ENCODE measurements at regions not wholly inside any gene's neighbourhood (a gene's known extent, or its start where the extent isn't known, plus 50 kb on each side); places are given as distances from the start of the nearest gene placed in this dataset.
"Not testable (repeated sequence)": the region's sequence is repeated elsewhere in the genome, so short reads cannot be mapped to it uniquely, and the experiment has no call there.

GRCh38 chr6:168834042-168834587 lies 393.1 kb downstream of the SMOC2 start:
- DNase-seq (ENCODE audit: low read depth in 2 of 3, low spot score in 2 of 3) = no peak

GRCh38 chr6:168828800-168829199 lies 387.8 kb downstream of the SMOC2 start:
- DNase-seq (ENCODE audit: low read depth in 2 of 3, low spot score in 2 of 3) = no peak

GRCh38 chr6:168828035-168828434 lies 387.1 kb downstream of the SMOC2 start:
- no peak for DNase-seq (ENCODE audit: low read depth in 2 of 3, low spot score in 2 of 3)

- DNase-seq (ENCODE audit: low read depth in 2 of 3, low spot score in 2 of 3) = no peak
Measured at GRCh38 chr6:168827586-168827871, 386.5 kb downstream of the SMOC2 start.

- no peak for DNase-seq (ENCODE audit: low read depth in 2 of 3, low spot score in 2 of 3)
Measured at GRCh38 chr6:168826726-168827585, 386.0 kb downstream of the SMOC2 start.

GRCh38 chr6:168826078-168826390 lies 385.1 kb downstream of the SMOC2 start:
- no peak for DNase-seq (ENCODE audit: low read depth in 2 of 3, low spot score in 2 of 3)

GRCh38 chr6:168825226-168826077 lies 384.5 kb downstream of the SMOC2 start:
- DNase-seq (ENCODE audit: low read depth in 2 of 3, low spot score in 2 of 3) = no peak

- DNase-seq (ENCODE audit: low read depth in 2 of 3, low spot score in 2 of 3) = no peak
Measured at GRCh38 chr6:168823397-168824212, 382.6 kb downstream of the SMOC2 start.

- no peak for DNase-seq (ENCODE audit: low read depth in 2 of 3, low spot score in 2 of 3)
Measured at GRCh38 chr6:168822376-168822775, 381.4 kb downstream of the SMOC2 start.

GRCh38 chr6:168819546-168819945 lies 378.6 kb downstream of the SMOC2 start:
- no peak for DNase-seq (ENCODE audit: low read depth in 2 of 3, low spot score in 2 of 3)

GRCh38 chr6:168817558-168818159 lies 376.7 kb downstream of the SMOC2 start:
- no peak for DNase-seq (ENCODE audit: low read depth in 2 of 3, low spot score in 2 of 3)

GRCh38 chr6:168815229-168815628 lies 374.2 kb downstream of the SMOC2 start:
- no peak for DNase-seq (ENCODE audit: low read depth in 2 of 3, low spot score in 2 of 3)

- no peak for DNase-seq (ENCODE audit: low read depth in 2 of 3, low spot score in 2 of 3)
Measured at GRCh38 chr6:168808232-168808631, 367.2 kb downstream of the SMOC2 start.

- DNase-seq (ENCODE audit: low read depth in 2 of 3, low spot score in 2 of 3) = no peak
Measured at GRCh38 chr6:168804331-168804730, 363.3 kb downstream of the SMOC2 start.

- no peak for DNase-seq (ENCODE audit: low read depth in 2 of 3, low spot score in 2 of 3)
Measured at GRCh38 chr6:168803874-168804273, 362.9 kb downstream of the SMOC2 start.

GRCh38 chr6:168799067-168799466 lies 358.1 kb downstream of the SMOC2 start:
- DNase-seq (ENCODE audit: low read depth in 2 of 3, low spot score in 2 of 3) = no peak

- no peak for DNase-seq (ENCODE audit: low read depth in 2 of 3, low spot score in 2 of 3)
Measured at GRCh38 chr6:168796106-168796505, 355.1 kb downstream of the SMOC2 start.

- DNase-seq (ENCODE audit: low read depth in 2 of 3, low spot score in 2 of 3) = not testable (repeated sequence)
Measured at GRCh38 chr6:168795611-168796010, 354.6 kb downstream of the SMOC2 start.

- no peak for DNase-seq (ENCODE audit: low read depth in 2 of 3, low spot score in 2 of 3)
Measured at GRCh38 chr6:168794491-168794890, 353.5 kb downstream of the SMOC2 start.

GRCh38 chr6:168793649-168794048 lies 352.7 kb downstream of the SMOC2 start:
- no peak for DNase-seq (ENCODE audit: low read depth in 2 of 3, low spot score in 2 of 3)

GRCh38 chr6:168791917-168792316 lies 350.9 kb downstream of the SMOC2 start:
- no peak for DNase-seq (ENCODE audit: low read depth in 2 of 3, low spot score in 2 of 3)

Measured in activated CD8-positive, alpha-beta memory T cell treated with anti-CD3 and anti-CD28 coated beads for 48 hours (primary cell).